ENCODE measurements at regions not wholly inside any gene's neighbourhood (a gene's known extent, or its start where the extent isn't known, plus 50 kb on each side); places are given as distances from the start of the nearest gene placed in this dataset.

- TF ChIP-seq EZH2 (IDR thresholded peaks at IDR 0.05; ENCODE audit: borderline replicate concordance, low read depth, low read length, poor library complexity, severe bottlenecking), result no peak
- TF ChIP-seq, protein P1, sequence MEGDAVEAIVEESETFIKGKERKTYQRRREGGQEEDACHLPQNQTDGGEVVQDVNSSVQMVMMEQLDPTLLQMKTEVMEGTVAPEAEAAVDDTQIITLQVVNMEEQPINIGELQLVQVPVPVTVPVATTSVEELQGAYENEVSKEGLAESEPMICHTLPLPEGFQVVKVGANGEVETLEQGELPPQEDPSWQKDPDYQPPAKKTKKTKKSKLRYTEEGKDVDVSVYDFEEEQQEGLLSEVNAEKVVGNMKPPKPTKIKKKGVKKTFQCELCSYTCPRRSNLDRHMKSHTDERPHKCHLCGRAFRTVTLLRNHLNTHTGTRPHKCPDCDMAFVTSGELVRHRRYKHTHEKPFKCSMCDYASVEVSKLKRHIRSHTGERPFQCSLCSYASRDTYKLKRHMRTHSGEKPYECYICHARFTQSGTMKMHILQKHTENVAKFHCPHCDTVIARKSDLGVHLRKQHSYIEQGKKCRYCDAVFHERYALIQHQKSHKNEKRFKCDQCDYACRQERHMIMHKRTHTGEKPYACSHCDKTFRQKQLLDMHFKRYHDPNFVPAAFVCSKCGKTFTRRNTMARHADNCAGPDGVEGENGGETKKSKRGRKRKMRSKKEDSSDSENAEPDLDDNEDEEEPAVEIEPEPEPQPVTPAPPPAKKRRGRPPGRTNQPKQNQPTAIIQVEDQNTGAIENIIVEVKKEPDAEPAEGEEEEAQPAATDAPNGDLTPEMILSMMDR (conservative IDR thresholded peaks at IDR 0.05; ENCODE audit: low read depth, low read length), result no peak
- Histone ChIP-seq H3K4me3 (ENCODE audit: low read depth, low read length, poor library complexity, severe bottlenecking) (no peak overlapping the region), H3K4me1 (ENCODE audit: insufficient read depth, low read length, poor library complexity, severe bottlenecking) (no peaks in the 10 kb centered on the region), H3K27ac (ENCODE audit: low read depth, low read length, poor library complexity, severe bottlenecking) (no peak overlapping the region), H3K27me3 (replicated peaks; ENCODE audit: insufficient read depth, low read depth, low read length, poor library complexity) (peaks cover 5% of the 10 kb centered on the region), H3K9me3 (ENCODE audit: low read depth, low read length, poor library complexity, severe bottlenecking) (no peaks in the 10 kb centered on the region), H3K36me3 (ENCODE audit: insufficient read depth, low read length, poor library complexity, severe bottlenecking) (no peaks in the 10 kb centered on the region)
- ChIA-PET POLR2A (ENCODE audit: low non-redundant PET) (no interaction called here), CTCF (no interaction called here)
- no peak for DNase-seq (ENCODE audit: low spot score)
- no TSS peak for BruUV-seq (replicated peaks)
- intact Hi-C loops (cut with micrococcal nuclease; ENCODE audit: unreplicated experiment), result no loop called here
Observed at GRCh38 chr4:38202242-38202641, 242.0 kb downstream of the PTTG2 start.

GRCh38 chr4:38203609-38204008 lies 243.4 kb downstream of the PTTG2 start:
- CTCF ChIA-PET, result no interaction called here
- Histone ChIP-seq H3K27me3 (replicated peaks; ENCODE audit: insufficient read depth, low read depth, low read length, poor library complexity) (peaks cover 5% of the 10 kb centered on the region), H3K4me3 (ENCODE audit: low read depth, low read length, poor library complexity, severe bottlenecking) (no peak overlapping the region), H3K36me3 (ENCODE audit: insufficient read depth, low read length, poor library complexity, severe bottlenecking) (no peaks in the 10 kb centered on the region), H3K4me1 (ENCODE audit: insufficient read depth, low read length, poor library complexity, severe bottlenecking) (no peaks in the 10 kb centered on the region), H3K27ac (ENCODE audit: low read depth, low read length, poor library complexity, severe bottlenecking) (no peak overlapping the region), H3K9me3 (ENCODE audit: low read depth, low read length, poor library complexity, severe bottlenecking) (no peaks in the 10 kb centered on the region)
- TF ChIP-seq, protein P1 (conservative IDR thresholded peaks at IDR 0.05; ENCODE audit: low read depth, low read length), result no peak
- no peak for TF ChIP-seq EZH2 (IDR thresholded peaks at IDR 0.05; ENCODE audit: borderline replicate concordance, low read depth, low read length, poor library complexity, severe bottlenecking)
- intact Hi-C loops (cut with micrococcal nuclease; ENCODE audit: unreplicated experiment), result no loop called here
- no TSS peak for BruUV-seq (replicated peaks)
- POLR2A ChIA-PET (ENCODE audit: low non-redundant PET), result no interaction called here
- DNase-seq (ENCODE audit: low spot score), result no peak

DNA sequence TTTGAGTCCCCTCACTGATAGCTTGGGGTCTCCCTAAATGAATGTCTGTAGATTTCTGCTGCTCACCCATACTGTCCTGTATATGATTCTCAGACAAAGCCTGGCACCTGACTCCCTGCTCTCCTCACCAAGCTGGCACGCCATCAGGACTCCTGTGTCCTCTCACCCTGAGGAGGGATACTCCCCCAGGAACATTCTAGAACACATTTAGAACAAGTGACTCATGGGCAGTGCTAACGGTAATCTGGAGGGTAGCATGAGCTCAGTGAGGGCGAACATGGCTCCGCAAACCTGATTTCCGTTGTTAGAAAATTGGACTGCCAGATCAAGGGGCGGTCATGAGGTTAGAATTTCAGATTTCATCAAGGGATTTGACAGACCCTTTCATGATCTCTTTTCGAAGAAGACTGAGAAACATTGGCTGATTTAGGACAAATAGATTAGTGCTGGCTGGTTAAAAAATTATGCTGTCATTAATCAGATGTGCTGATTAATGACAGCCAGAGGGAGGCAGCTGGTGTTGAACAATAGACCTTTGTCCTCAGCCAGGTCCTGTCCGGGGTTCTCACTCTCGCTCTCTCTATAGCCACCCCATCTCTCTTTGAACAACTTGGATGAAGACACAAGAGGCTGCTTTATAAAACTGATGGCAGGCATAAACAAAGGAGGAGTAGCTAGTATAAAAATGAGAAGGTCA lies 244.3 kb downstream of the PTTG2 start:
- no peaks in the 10 kb centered on the region for H3K9me3 ChIP-seq (ENCODE audit: low read depth, low read length, poor library complexity, severe bottlenecking)
- DNase-seq (ENCODE audit: low spot score), result no peak
- H3K36me3 ChIP-seq (ENCODE audit: insufficient read depth, low read length, poor library complexity, severe bottlenecking), result no peaks in the 10 kb centered on the region
- no peaks in the 10 kb centered on the region for H3K4me1 ChIP-seq (ENCODE audit: insufficient read depth, low read length, poor library complexity, severe bottlenecking)
- POLR2A ChIA-PET (ENCODE audit: low non-redundant PET), result no interaction called here
- intact Hi-C loops (cut with micrococcal nuclease; ENCODE audit: unreplicated experiment), result no loop called here
- H3K27ac ChIP-seq (ENCODE audit: low read depth, low read length, poor library complexity, severe bottlenecking), result no peak overlapping the region
- no peak overlapping the region for H3K4me3 ChIP-seq (ENCODE audit: low read depth, low read length, poor library complexity, severe bottlenecking)
- CTCF ChIA-PET, result interaction anchor here (0.6 kb wide), 1 partner anchor 472 kb away, joined by 6 read pairs; no protein-coding TSS in a partner anchor
- TF ChIP-seq EZH2 (IDR thresholded peaks at IDR 0.05; ENCODE audit: borderline replicate concordance, low read depth, low read length, poor library complexity, severe bottlenecking), result no peak
- TF ChIP-seq, protein P1 (conservative IDR thresholded peaks at IDR 0.05; ENCODE audit: low read depth, low read length), result no peak
- no TSS peak for BruUV-seq (replicated peaks)
- peaks cover 2% of the 10 kb centered on the region for H3K27me3 ChIP-seq (replicated peaks; ENCODE audit: insufficient read depth, low read depth, low read length, poor library complexity)

Measured in A673 (cell line).